Coronary artery (tissue), 2 donors: ENCODE measurements at regions not wholly inside any gene's neighbourhood (a gene's known extent, or its start where the extent isn't known, plus 50 kb on each side); places are given as distances from the start of the nearest gene placed in this dataset.
"Not testable (repeated sequence)": the region's sequence is repeated elsewhere in the genome, so short reads cannot be mapped to it uniquely, and the experiment has no call there.

Experiments
- DNase-seq: peaks from one replicate; pipeline ENCODE4 v3.0.0-alpha.2; 2017; ENCODE audit warnings: low spot score
- H3K27ac ChIP-seq, 2 donors: fragments of 200-600 bp; sonication (generic); one replicate each; pipeline ENCODE4 v1.5.1; 2016 to 2019
- H3K4me3 ChIP-seq: fragments of 200-600 bp; sonication (generic); 2 replicates; pipeline ENCODE4 v1.5.1; 2016; ENCODE audit warnings: mild to moderate bottlenecking, moderate library complexity
- TF ChIP-seq, protein P1 (sequence below): fragments of 200-600 bp; sonication (generic); IDR thresholded peaks from one replicate; pipeline ENCODE4 v1.5.1; 2019; ENCODE audit warnings: antibody characterized with exemption

GRCh38 chr2:168326572-168326971 is 79.2 kb upstream of the STK39 start:
- no peak overlapping the region for H3K27ac ChIP-seq
- no peak for DNase-seq
- TF ChIP-seq, protein P1, sequence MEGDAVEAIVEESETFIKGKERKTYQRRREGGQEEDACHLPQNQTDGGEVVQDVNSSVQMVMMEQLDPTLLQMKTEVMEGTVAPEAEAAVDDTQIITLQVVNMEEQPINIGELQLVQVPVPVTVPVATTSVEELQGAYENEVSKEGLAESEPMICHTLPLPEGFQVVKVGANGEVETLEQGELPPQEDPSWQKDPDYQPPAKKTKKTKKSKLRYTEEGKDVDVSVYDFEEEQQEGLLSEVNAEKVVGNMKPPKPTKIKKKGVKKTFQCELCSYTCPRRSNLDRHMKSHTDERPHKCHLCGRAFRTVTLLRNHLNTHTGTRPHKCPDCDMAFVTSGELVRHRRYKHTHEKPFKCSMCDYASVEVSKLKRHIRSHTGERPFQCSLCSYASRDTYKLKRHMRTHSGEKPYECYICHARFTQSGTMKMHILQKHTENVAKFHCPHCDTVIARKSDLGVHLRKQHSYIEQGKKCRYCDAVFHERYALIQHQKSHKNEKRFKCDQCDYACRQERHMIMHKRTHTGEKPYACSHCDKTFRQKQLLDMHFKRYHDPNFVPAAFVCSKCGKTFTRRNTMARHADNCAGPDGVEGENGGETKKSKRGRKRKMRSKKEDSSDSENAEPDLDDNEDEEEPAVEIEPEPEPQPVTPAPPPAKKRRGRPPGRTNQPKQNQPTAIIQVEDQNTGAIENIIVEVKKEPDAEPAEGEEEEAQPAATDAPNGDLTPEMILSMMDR: no peak

GRCh38 chr2:168327328-168327727 is 79.9 kb upstream of the STK39 start:
- TF ChIP-seq, protein P1: no peak
- Histone ChIP-seq H3K4me3 (no peak overlapping the region), H3K27ac (no peak overlapping the region)
- no peak for DNase-seq

More at GRCh38 chr2:168326572-168326971, 79.2 kb upstream of the STK39 start:
- no peak overlapping the region for H3K4me3 ChIP-seq

GRCh38 chr2:168328421-168328820 is 81.0 kb upstream of the STK39 start:
- H3K4me3 ChIP-seq: no peak overlapping the region
- no peak overlapping the region for H3K27ac ChIP-seq
- no peak for DNase-seq
- TF ChIP-seq, protein P1: no peak

- no peak overlapping the region for H3K4me3 ChIP-seq
- DNase-seq: no peak
- H3K27ac ChIP-seq: no peak overlapping the region
- TF ChIP-seq, protein P1: no peak
Measured at GRCh38 chr2:168330624-168331423, 83.4 kb upstream of the STK39 start.

GRCh38 chr2:168335254-168335653 is 87.9 kb upstream of the STK39 start:
- not testable (repeated sequence) for DNase-seq, H3K4me3 ChIP-seq, H3K27ac ChIP-seq

GRCh38 chr2:168336786-168337388 is 89.5 kb upstream of the STK39 start:
- H3K4me3 ChIP-seq: no peak overlapping the region
- DNase-seq: no peak
- TF ChIP-seq, protein P1: no peak
- no peak overlapping the region for H3K27ac ChIP-seq

DNA sequence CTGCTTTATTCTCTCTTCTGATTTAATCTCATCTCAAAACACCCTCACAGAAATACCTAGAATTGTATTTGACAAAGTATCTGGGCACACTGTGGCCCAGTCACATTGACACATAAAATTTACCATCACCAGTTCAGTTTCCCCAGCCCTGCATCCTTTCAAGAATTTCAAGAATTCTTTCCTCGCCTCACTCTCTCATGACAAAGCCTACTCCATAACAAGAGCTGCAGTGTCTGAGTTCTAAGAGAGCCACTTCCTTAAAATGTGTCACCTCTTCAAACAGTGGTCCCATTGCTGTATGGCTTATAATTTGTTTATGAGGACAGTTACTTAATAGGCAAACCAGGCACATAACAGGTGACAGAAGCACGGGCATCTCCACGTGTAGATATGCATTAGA is 90.9 kb upstream of the STK39 start:
- TF ChIP-seq, protein P1: no peak
- DNase-seq: no peak
- H3K27ac ChIP-seq: no peak overlapping the region
- no peak overlapping the region for H3K4me3 ChIP-seq
